ENCODE measurements at regions not wholly inside any gene's neighbourhood (a gene's known extent, or its start where the extent isn't known, plus 50 kb on each side); places are given as distances from the start of the nearest gene placed in this dataset.
"Not testable (repeated sequence)": the region's sequence is repeated elsewhere in the genome, so short reads cannot be mapped to it uniquely, and the experiment has no call there.

GRCh38 chr1:182260516-182260915 is 131.1 kb downstream of the GLUL start:
- DNase-seq (ENCODE audit: low read depth, low spot score): no peak

DNA sequence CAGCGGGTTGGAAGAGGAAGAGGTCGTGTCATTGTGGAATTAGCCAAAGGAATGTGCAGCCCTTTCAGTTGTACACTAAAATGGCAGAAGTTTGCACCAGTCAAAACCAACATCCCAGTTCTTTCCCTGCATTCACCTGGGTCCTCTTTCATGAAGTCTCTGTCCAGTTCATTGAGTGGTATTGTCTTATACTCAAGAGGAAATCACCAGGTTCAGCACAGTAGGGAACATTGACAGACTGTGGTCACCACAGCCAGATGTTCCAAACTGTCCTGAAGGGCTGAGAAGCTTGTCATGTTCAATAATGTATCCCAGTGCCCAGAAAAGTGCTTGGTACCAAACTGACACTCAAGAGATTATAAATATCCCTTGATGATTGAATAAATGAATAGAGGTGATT is 131.6 kb downstream of the GLUL start:
- DNase-seq (ENCODE audit: low read depth, low spot score): no peak

DNA sequence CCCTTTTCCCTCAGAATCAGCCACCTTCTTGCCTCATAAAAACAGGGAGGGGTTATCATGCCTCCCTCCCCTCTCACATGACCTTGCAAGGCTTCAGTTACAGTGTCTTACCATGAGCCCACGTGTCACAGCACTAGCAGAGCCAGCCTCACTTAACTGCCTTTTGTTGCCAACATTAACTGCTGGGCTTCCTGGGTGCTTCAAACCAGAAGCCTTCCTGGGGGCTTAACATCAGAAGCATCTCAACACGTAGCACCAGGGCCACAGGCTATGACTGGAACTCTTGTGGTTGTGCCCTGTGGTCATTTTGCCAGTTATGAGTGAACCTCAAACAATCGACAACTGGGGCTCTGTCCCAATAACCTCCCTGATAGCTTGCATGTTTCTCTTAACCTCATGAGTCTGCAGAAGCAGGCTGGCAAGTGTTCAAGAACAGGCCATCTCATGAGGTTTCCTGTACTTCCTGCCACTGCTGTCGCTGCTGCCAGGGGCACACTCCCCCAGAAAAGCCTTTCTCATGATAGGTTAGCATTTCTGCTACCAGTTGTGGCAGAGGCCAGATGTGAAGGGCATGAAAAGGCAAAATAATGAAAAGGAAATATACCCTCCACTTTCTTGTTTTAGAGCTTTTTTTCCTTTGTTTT is 132.2 kb downstream of the GLUL start:
- DNase-seq (ENCODE audit: low read depth, low spot score): no peak

DNA sequence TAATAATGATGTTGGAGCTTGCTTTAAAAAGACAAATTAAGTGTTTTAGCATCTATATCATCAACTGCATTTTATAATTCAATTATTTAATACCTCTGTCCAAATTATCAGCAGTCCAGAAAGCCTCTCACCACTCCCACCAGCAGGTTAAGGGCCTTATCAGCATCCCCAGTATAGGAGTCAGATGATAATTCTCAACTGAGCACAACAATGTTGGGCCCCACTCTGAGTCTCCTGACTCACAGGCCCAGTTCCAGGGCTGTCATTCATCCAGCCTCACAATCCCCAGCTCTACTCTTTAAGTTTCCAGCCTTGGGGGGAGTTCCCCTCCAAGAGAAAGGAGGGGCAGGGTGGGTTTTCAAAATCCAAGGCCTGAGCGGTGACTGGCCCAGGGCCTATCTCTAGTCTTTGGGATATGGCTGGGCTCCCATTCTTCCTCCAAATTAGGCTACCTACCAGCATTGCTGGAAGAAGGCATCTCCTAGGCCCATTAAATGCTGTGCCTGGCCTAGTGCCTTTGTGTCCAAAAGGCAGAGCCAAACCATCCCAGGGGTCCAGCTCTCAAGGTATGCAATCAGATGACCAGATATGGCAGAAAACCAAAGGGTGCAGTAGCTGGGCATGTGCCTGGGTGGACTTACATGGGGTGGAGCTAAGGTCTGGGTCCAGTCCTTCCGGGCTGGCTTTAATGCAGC is 134.1 kb downstream of the GLUL start:
- no peak for DNase-seq (ENCODE audit: low read depth, low spot score)

DNA sequence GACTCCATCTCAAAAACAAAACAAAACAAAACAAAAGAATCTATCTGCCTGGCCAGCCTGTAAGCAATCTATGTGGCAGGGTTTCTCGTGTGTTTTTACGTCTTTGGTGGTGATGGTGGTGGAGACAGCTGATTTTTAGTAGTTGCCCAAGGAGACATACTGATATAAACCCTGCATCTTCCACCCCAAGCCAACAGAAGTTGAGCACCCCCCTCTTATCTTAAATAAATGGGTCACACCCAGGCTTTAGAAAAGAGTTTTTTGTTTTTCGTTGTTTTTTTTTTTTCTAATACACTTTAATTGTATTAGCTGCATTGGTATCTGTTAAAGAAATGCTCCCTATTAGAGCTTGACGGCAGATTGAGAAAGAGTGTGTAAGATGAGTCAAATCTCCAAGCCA is 134.7 kb downstream of the GLUL start:
- no peak for DNase-seq (ENCODE audit: low read depth, low spot score)

GRCh38 chr1:182255494-182255893 is 136.1 kb downstream of the GLUL start:
- DNase-seq (ENCODE audit: low read depth, low spot score): no peak

GRCh38 chr1:182253319-182253860 is 138.2 kb downstream of the GLUL start:
- DNase-seq (ENCODE audit: low read depth, low spot score): no peak

- no peak for DNase-seq (ENCODE audit: low read depth, low spot score)
Measured at GRCh38 chr1:182251561-182251960, 140.0 kb downstream of the GLUL start.

DNA sequence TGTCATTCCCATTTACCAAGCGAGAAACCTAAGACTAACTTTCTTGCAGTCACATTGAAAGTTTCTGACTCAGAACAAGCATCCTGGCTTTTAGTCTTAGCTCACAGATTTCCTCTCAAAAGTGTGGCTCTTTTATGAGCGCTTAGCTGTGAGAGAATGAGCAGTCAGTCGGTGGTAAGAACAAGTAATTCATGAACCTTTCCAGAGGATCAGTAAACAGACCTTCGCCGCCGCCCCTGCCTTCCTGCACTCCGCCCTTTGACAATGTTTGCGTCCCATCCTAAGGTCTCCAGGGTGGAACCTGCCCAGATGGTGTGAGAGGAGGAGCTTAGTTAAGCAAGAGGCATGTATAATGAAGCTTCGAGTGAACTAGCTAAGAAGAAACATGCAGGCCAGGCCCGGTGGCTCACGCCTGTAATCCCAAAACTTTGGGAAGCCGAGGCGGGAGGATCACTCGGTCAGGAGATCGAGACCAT is 142.4 kb downstream of the GLUL start:
- no peak for DNase-seq (ENCODE audit: low read depth, low spot score)

- no peak for DNase-seq (ENCODE audit: low read depth, low spot score)
Measured at GRCh38 chr1:182248721-182249120, 142.9 kb downstream of the GLUL start.

DNA sequence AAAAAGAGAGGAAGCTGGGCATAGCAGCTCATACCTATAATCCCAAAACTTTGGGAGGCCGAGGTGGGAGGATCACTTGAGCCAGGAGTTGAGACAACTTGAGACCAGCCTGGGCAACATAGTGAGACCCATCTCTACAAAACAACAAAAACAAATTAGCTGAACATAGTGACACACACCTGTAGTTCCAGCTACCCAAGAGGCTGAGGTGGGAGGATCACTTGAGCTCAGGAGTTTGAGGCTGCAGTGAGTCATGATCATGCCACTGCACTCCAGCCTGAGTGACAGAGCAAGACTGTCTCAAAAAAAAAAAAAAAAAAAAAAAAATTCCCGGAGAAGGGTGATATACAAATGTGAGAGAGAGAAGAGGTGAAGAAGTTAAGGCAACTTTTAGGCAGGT is 143.8 kb downstream of the GLUL start:
- not testable (repeated sequence) for DNase-seq (ENCODE audit: low read depth, low spot score)

- no peak for DNase-seq (ENCODE audit: low read depth, low spot score)
Measured at GRCh38 chr1:182246783-182247182, 144.8 kb downstream of the GLUL start.

- no peak for DNase-seq (ENCODE audit: low read depth, low spot score)
Measured at GRCh38 chr1:182245040-182245439, 146.6 kb downstream of the GLUL start.

- no peak for DNase-seq (ENCODE audit: low read depth, low spot score)
Measured at GRCh38 chr1:182244451-182244850, 147.1 kb downstream of the GLUL start.

- no peak for DNase-seq (ENCODE audit: low read depth, low spot score)
Measured at GRCh38 chr1:182242641-182243040, 148.9 kb downstream of the GLUL start.

GRCh38 chr1:182240085-182240484 is 151.5 kb downstream of the GLUL start:
- no peak for DNase-seq (ENCODE audit: low read depth, low spot score)

GRCh38 chr1:182238421-182238820 is 153.2 kb downstream of the GLUL start:
- DNase-seq (ENCODE audit: low read depth, low spot score): no peak

GRCh38 chr1:182237329-182237728 is 154.3 kb downstream of the GLUL start:
- no peak for DNase-seq (ENCODE audit: low read depth, low spot score)

GRCh38 chr1:182236651-182237077 is 154.9 kb downstream of the GLUL start:
- DNase-seq (ENCODE audit: low read depth, low spot score): no peak

GRCh38 chr1:182235952-182236650 is 155.5 kb downstream of the GLUL start:
- DNase-seq (ENCODE audit: low read depth, low spot score): no peak

DNA sequence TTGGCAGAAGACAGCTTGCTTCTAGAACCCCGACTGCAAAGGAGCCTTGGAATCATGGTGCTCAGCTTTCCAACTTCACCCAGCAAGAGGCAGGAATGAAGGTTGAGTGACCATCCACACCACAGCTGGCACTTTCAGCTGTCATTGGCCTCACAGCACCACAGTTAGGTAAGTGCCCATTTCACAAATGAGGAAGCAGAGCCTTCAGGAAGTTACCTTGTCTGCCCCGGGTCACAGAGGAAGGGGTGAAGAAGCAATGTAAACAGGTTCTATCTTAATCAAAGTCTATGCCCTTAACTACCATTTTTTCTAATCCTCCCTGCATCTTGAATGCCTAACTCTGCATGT is 156.0 kb downstream of the GLUL start:
- no peak for DNase-seq (ENCODE audit: low read depth, low spot score)

DNA sequence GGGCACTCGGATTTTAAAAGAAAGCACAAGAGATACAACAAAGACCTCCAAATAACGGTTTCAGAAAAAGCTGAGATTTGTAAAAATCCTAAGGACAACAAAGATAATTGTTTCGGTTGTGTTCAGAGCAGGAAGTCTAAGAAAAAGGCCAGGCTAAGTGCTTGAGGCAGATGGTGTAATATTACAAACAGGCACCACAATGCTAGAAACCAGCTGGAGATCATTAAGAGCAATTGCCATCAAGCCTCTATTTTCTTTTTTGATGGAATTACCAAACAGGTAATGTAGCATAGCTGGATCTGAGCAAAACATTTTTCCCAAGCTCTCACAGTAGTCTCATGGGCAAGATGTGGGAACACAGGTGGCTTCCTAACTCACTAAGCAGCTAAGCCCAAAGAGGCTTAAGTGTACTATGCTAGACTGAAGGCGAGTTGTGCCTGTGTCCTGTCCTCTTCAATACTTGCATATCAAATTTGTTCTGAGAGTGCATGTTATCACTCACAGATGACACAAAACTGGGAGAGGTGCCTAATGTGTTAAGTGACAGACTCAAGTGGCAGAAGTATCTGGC is 161.6 kb downstream of the GLUL start:
- no peak for DNase-seq (ENCODE audit: low read depth, low spot score)
